H1 (cell line): ENCODE measurements at regions not wholly inside any gene's neighbourhood (a gene's known extent, or its start where the extent isn't known, plus 50 kb on each side); places are given as distances from the start of the nearest gene placed in this dataset.
A peak's percentile ranks its signal among the peaks of the same experiment; 100 is the strongest.

Experiments used
- CTCF ChIA-PET: fragments of 300-600 bp; sonication (Branson Sonifier 250); formaldehyde crosslinking; loops from one replicate; lab custom pipeline; 2021; ENCODE audit not compliant: partially characterized antibody; lab: Charles Lee
- POLR2A ChIA-PET: fragments of 300-600 bp; sonication (Branson Sonifier 250); formaldehyde crosslinking; loops from one replicate; lab custom pipeline; 2021; ENCODE audit warnings: inconsistent platforms; ENCODE audit not compliant: partially characterized antibody; lab: Charles Lee
- DNase-seq, 2 experiments: peaks; one replicate each; pipeline versions ENCODE4 v3.0.0 to v3.0.0-alpha.2; 2010 to 2022; ENCODE audit warnings: low spot score in 2 of 2, low read depth in 1 of 2, mixed read lengths in 1 of 2
- FAIRE-seq: peaks from 2 replicates; lab custom pipeline; 2011; peaks lifted over from hg19 to GRCh38; lab: Jason Lieb, UNC
- H2AFZ ChIP-seq: 2 replicates; pipeline ENCODE4 v1.8.1; 2012; ENCODE audit warnings: low read length, inconsistent platforms
- H2AK5ac ChIP-seq: 2 replicates; pipeline ENCODE4 v1.6.1; 2013; ENCODE audit warnings: low read depth, low read length
- H2BK120ac ChIP-seq: replicated peaks from 2 replicates; pipeline ENCODE3; 2013; ENCODE audit warnings: low read depth, low read length, inconsistent platforms
- H2BK12ac ChIP-seq: 2 replicates; pipeline ENCODE4 v1.6.1; 2013; ENCODE audit warnings: low read depth, low read length
- H2BK15ac ChIP-seq: 2 replicates; pipeline ENCODE4 v1.6.1; 2013; ENCODE audit warnings: low read length
- H2BK20ac ChIP-seq: 2 replicates; pipeline ENCODE4 v1.6.1; 2013; ENCODE audit warnings: low read length
- H2BK5ac ChIP-seq: 2 replicates; pipeline ENCODE4 v1.6.1; 2013; ENCODE audit warnings: low read depth, low read length
- H3K14ac ChIP-seq: 2 replicates; pipeline ENCODE4 v1.6.1; 2013; ENCODE audit warnings: inconsistent platforms; ENCODE audit not compliant: insufficient read length
- H3K18ac ChIP-seq: 2 replicates; pipeline ENCODE4 v1.6.1; 2013; ENCODE audit warnings: low read length; ENCODE audit errors: extremely low read depth
- H3K23ac ChIP-seq: 2 replicates; pipeline ENCODE4 v1.6.1; 2013; ENCODE audit warnings: inconsistent platforms; ENCODE audit not compliant: insufficient read length
- H3K23me2 ChIP-seq: 2 replicates; pipeline ENCODE4 v1.6.1; 2013; ENCODE audit warnings: low read depth, low read length
- H3K27ac ChIP-seq: 2 replicates; pipeline ENCODE4 v1.6.1; 2011; ENCODE audit warnings: low read depth, low read length, inconsistent platforms
- H3K27me3 ChIP-seq, 4 experiments: replicated peaks in 1 of 4; 1 replicate in 1 of 4; 2 replicates in 3 of 4; pipeline versions ENCODE4 v1.6.1 to v1.8.1; 2011 to 2013; ENCODE audit warnings: low read length in 3 of 4, mild to moderate bottlenecking in 3 of 4, inconsistent platforms in 2 of 4, mixed read lengths in 2 of 4, moderate library complexity in 1 of 4; ENCODE audit not compliant: control insufficient read depth in 3 of 4, insufficient read depth in 3 of 4; ENCODE audit errors: extremely low read depth in 1 of 4
- H3K36me3 ChIP-seq, 4 experiments: 2 replicates each; pipeline versions ENCODE4 v1.6.1 to v1.8.1; 2011 to 2013; ENCODE audit warnings: mild to moderate bottlenecking in 4 of 4, low read length in 3 of 4, moderate library complexity in 2 of 4, control low read depth in 1 of 4, inconsistent platforms in 1 of 4; ENCODE audit not compliant: insufficient read depth in 4 of 4, control insufficient read depth in 2 of 4
- H3K4ac ChIP-seq: replicated peaks from 2 replicates; pipeline ENCODE3; 2013; ENCODE audit warnings: low read length, low read depth, mixed read lengths, inconsistent platforms; ENCODE audit not compliant: insufficient read length
- H3K4me1 ChIP-seq, 4 experiments: replicated peaks in 1 of 4; 1 replicate in 1 of 4; 2 replicates in 3 of 4; pipeline versions ENCODE4 v1.6.1 to v1.8.1; 2011 to 2013; ENCODE audit warnings: low read length in 3 of 4, inconsistent platforms in 2 of 4, mixed read lengths in 1 of 4; ENCODE audit not compliant: insufficient read depth in 4 of 4, control insufficient read depth in 3 of 4
- H3K4me2 ChIP-seq, 2 experiments: 2 replicates each; pipeline versions ENCODE4 v1.6.1 to v1.8.1; 2011 to 2013; ENCODE audit warnings: low read depth in 2 of 2, low read length in 2 of 2, control low read depth in 1 of 2, inconsistent platforms in 1 of 2, mild to moderate bottlenecking in 1 of 2; ENCODE audit not compliant: insufficient read depth in 1 of 2
- H3K4me3 ChIP-seq, 4 experiments: fragments of 200-600, 300-600 bp in 1 of 4; sonication (generic), shearing (Covaris generic), sonication (Bioruptor Twin) in 1 of 4; 2 replicates each; pipeline versions ENCODE4 v1.5.1 to v1.8.1; 2011 to 2016; ENCODE audit warnings: low read length in 4 of 4, low read depth in 3 of 4, control low read depth in 2 of 4, inconsistent platforms in 2 of 4, mild to moderate bottlenecking in 2 of 4, mixed read lengths in 1 of 4, moderate library complexity in 1 of 4; ENCODE audit not compliant: insufficient read depth in 2 of 4; ENCODE audit errors: extremely low read depth in 1 of 4
- H3K56ac ChIP-seq: replicated peaks from 2 replicates; pipeline ENCODE3; 2013; ENCODE audit warnings: low read depth, mild to moderate bottlenecking, mixed read lengths, low read length, inconsistent platforms; ENCODE audit not compliant: insufficient read length
- H3K79me1 ChIP-seq: 2 replicates; pipeline ENCODE4 v1.6.1; 2013; ENCODE audit warnings: low read depth, low read length, control low read depth
- H3K79me2 ChIP-seq, 2 experiments: 2 replicates each; pipeline versions ENCODE4 v1.6.1 to v1.8.1; 2012 to 2013; ENCODE audit warnings: low read length in 2 of 2, mild to moderate bottlenecking in 2 of 2, inconsistent platforms in 1 of 2; ENCODE audit not compliant: insufficient read depth in 2 of 2, control insufficient read depth in 1 of 2
- H3K9ac ChIP-seq, 4 experiments: replicated peaks in 1 of 4; 1 replicate in 1 of 4; 2 replicates in 3 of 4; pipeline versions ENCODE4 v1.6.1 to v1.8.1; 2011 to 2013; ENCODE audit warnings: low read depth in 3 of 4, low read length in 3 of 4, control low read depth in 2 of 4, mild to moderate bottlenecking in 2 of 4, moderate library complexity in 2 of 4, inconsistent platforms in 1 of 4; ENCODE audit errors: extremely low read depth in 1 of 4
- H3K9me3 ChIP-seq, 2 experiments: 2 replicates each; pipeline versions ENCODE4 v1.6.1 to v1.8.1; 2012 to 2013; ENCODE audit warnings: mild to moderate bottlenecking in 2 of 2, moderate library complexity in 2 of 2, control low read depth in 1 of 2, inconsistent platforms in 1 of 2, low read depth in 1 of 2, low read length in 1 of 2, mixed read lengths in 1 of 2; ENCODE audit not compliant: insufficient read depth in 2 of 2
- H4K20me1 ChIP-seq, 2 experiments: replicated peaks in 1 of 2; 2 replicates each; pipeline versions ENCODE3 to v1.8.1; 2011 to 2013; ENCODE audit warnings: inconsistent platforms in 2 of 2, low read length in 2 of 2, mild to moderate bottlenecking in 1 of 2; ENCODE audit not compliant: insufficient read depth in 2 of 2, control insufficient read depth in 1 of 2
- H4K5ac ChIP-seq: 2 replicates; pipeline ENCODE4 v1.6.1; 2013; ENCODE audit warnings: low read length, low read depth, mixed read lengths, inconsistent platforms; ENCODE audit not compliant: insufficient read length
- H4K8ac ChIP-seq: 2 replicates; pipeline ENCODE4 v1.8.0; 2013; ENCODE audit warnings: mild to moderate bottlenecking, moderate library complexity, low read length, inconsistent platforms; ENCODE audit not compliant: insufficient read depth; ENCODE audit errors: extremely low read depth
- H4K91ac ChIP-seq: replicated peaks from 2 replicates; pipeline ENCODE3; 2013; ENCODE audit warnings: low read length, mixed read lengths, inconsistent platforms; ENCODE audit not compliant: insufficient read length
- BCL11A ChIP-seq, 2 experiments: IDR thresholded peaks; one replicate each; pipeline ENCODE4 v1.6.1; 2011; ENCODE audit warnings: low read depth in 2 of 2, low read length in 2 of 2, mild to moderate bottlenecking in 2 of 2
- BRCA1 ChIP-seq: IDR thresholded peaks from 2 replicates; pipeline ENCODE4 v1.6.1; 2012; ENCODE audit warnings: low read depth, low read length, improper control_type of control experiment
- CBX5 ChIP-seq: fragments of 300-800, 300-1000 bp; sonication (generic); IDR thresholded peaks from 2 replicates; pipeline ENCODE4 v1.7.1; 2016; ENCODE audit warnings: antibody characterized with exemption, low read length, low read depth
- CBX8 ChIP-seq: fragments of 300-800, 300-1000 bp; sonication (generic); IDR thresholded peaks from 2 replicates; pipeline ENCODE4 v1.7.1; 2016; ENCODE audit warnings: low read depth, low read length, borderline replicate concordance
- CEBPB ChIP-seq: IDR thresholded peaks from 2 replicates; pipeline ENCODE4 v1.6.1; 2012; ENCODE audit warnings: low read depth, low read length
- GTF2F1 ChIP-seq: IDR thresholded peaks from 2 replicates; pipeline ENCODE4 v1.6.1; 2012; ENCODE audit warnings: low read depth, low read length, improper control_type of control experiment, borderline replicate concordance
- JUND ChIP-seq: IDR thresholded peaks from 2 replicates; pipeline ENCODE4 v1.6.1; 2011; ENCODE audit warnings: mild to moderate bottlenecking, improper control_type of control experiment, low read length
- MAFK ChIP-seq: IDR thresholded peaks from 2 replicates; pipeline ENCODE4 v1.6.1; 2012; ENCODE audit warnings: low read depth, mild to moderate bottlenecking, improper control_type of control experiment, low read length
- RBBP5 ChIP-seq: IDR thresholded peaks from 2 replicates; pipeline ENCODE4 v1.7.1; 2012; ENCODE audit warnings: low read depth, mild to moderate bottlenecking, inconsistent platforms, low read length, moderate library complexity, borderline replicate concordance
- SAP30 ChIP-seq: fragments of 300-600 bp; sonication (generic); IDR thresholded peaks from 2 replicates; pipeline ENCODE4 v1.7.1; 2012; ENCODE audit warnings: low read length, moderate library complexity, mild to moderate bottlenecking, inconsistent platforms; ENCODE audit not compliant: insufficient read depth, insufficient replicate concordance
- SP1 ChIP-seq: IDR thresholded peaks from 2 replicates; pipeline ENCODE4 v1.6.1; 2011; ENCODE audit warnings: low read depth, low read length
- SP4 ChIP-seq: IDR thresholded peaks from 2 replicates; pipeline ENCODE4 v1.6.1; 2012; ENCODE audit warnings: low read length, inconsistent platforms
- YY1 ChIP-seq: IDR thresholded peaks from 2 replicates; pipeline ENCODE4 v1.6.1; 2011; ENCODE audit warnings: low read depth, mild to moderate bottlenecking, low read length
- WGBS, 2 experiments: shearing (Covaris generic) in 1 of 2; methylation state at CpG; one replicate each; pipeline versions ENCODE4 v1.1.6 to v1.1.7; 2013 to 2015; ENCODE audit warnings: low lambda C conversion rate in 2 of 2, mixed read lengths in 2 of 2, inconsistent platforms in 1 of 2, low coverage in 1 of 2, missing lambda C conversion rate in 1 of 2; ENCODE audit not compliant: insufficient replicate concordance in 2 of 2, insufficient coverage in 1 of 2, insufficient read length in 1 of 2; ENCODE audit errors: extremely low coverage in 1 of 2, missing lambda C conversion rate in 1 of 2; 5-methylcytosine and 5-hydroxymethylcytosine counted together
- TF ChIP-seq, protein P1 (sequence below): IDR thresholded peaks from 2 replicates; pipeline ENCODE4 v1.6.1; 2011; ENCODE audit warnings: low read depth, mild to moderate bottlenecking, low read length; ENCODE audit not compliant: insufficient read depth

DNA sequence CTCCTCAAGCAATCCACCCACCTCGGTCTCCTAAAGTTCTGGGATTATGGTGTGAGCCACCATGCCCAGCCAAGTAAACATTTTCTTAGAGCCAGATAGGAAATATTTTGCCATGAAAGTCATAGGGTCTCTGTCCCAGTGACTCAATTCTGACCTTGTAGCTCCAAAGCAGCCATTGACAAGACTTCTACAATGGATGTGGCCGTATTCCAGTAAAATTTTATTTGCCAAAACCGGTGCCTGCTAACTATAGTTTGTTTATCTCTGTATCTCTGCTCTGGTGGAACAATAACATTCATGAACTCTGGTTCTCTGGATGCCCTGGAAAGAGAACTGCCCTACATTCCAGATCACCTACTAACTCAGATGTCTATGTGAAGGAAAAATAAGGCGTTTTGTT, 54.6 kb upstream of the USP44 start:
- CTCF ChIA-PET = interaction anchor here (2.1 kb wide), 1 partner anchor 23 kb away, joined by 8 read pairs; no protein-coding TSS in a partner anchor
- 80% methylated on average over 4 of the region's 4 CpGs; no CpG with 5 or more reads in 1 of the 2 experiments for WGBS, 2 experiments
- POLR2A ChIA-PET = no interaction called here

More for the DNA sequence above, 54.6 kb upstream of the USP44 start:
- 0 out of 2 replicates have a peak overlapping the region, but pooled peaks have one; percentile 28 for H2BK5ac ChIP-seq
- H3K79me1 ChIP-seq = no peaks in the 10 kb centered on the region
- no peak overlapping the region for H2AFZ ChIP-seq
- no peak overlapping the region for H3K4me3 ChIP-seq
- H2BK20ac ChIP-seq = no peak overlapping the region
- H2BK120ac ChIP-seq = no peak overlapping the region
- H3K27ac ChIP-seq = no peak overlapping the region
- no peak overlapping the region for H2BK15ac ChIP-seq
- H3K4ac ChIP-seq = no peak overlapping the region
- peaks cover under 1 to 7% (median 2%) of the 10 kb centered on the region in 4 experiments for H3K4me1 ChIP-seq
- H3K27me3 ChIP-seq = no peaks in the 10 kb centered on the region
- no peak overlapping the region for H3K23ac ChIP-seq
- H3K9ac ChIP-seq = no peak overlapping the region
- no peaks in the 10 kb centered on the region for H3K36me3 ChIP-seq
- H2BK12ac ChIP-seq = 0 out of 2 replicates have a peak overlapping the region, but pooled peaks have one; percentile 29
- H3K4me2 ChIP-seq = no peak overlapping the region
- FAIRE-seq = no peak
- H3K23me2 ChIP-seq = no peaks in the 10 kb centered on the region
- H4K20me1 ChIP-seq = no peaks in the 10 kb centered on the region
- H2AK5ac ChIP-seq = no peak overlapping the region
- no peaks in the 10 kb centered on the region for H3K9me3 ChIP-seq
- no peak overlapping the region for H3K18ac ChIP-seq
- no peak overlapping the region for H4K5ac ChIP-seq
- DNase-seq = no peak
- no peak for TF ChIP-seq CBX5
- no peak for TF ChIP-seq BRCA1
- no peak for TF ChIP-seq CEBPB
- no peak for TF ChIP-seq YY1
- no peak for TF ChIP-seq RBBP5
- TF ChIP-seq MAFK = no peak
- TF ChIP-seq GTF2F1 = no peak
- TF ChIP-seq SP1 = no peak
- TF ChIP-seq CBX8 = no peak
- TF ChIP-seq, protein P1, sequence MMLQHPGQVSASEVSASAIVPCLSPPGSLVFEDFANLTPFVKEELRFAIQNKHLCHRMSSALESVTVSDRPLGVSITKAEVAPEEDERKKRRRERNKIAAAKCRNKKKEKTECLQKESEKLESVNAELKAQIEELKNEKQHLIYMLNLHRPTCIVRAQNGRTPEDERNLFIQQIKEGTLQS = no peak
- TF ChIP-seq SP4 = no peak
- TF ChIP-seq BCL11A (IDR thresholded peaks at IDR 0.05; ENCODE audit: low read depth in 2 of 2, low read length in 2 of 2) = no peak
- TF ChIP-seq JUND = no peak
- TF ChIP-seq SAP30 = no peak
- TF ChIP-seq, all 59 proteins: peak for 0
- H3K79me2 ChIP-seq = no peaks in the 10 kb centered on the region
- no peak overlapping the region for H3K14ac ChIP-seq
- no peak overlapping the region for H4K8ac ChIP-seq
- no peak overlapping the region for H4K91ac ChIP-seq
- H3K56ac ChIP-seq = no peak overlapping the region
